ENCODE measurements at regions not wholly inside any gene's neighbourhood (a gene's known extent, or its start where the extent isn't known, plus 50 kb on each side); places are given as distances from the start of the nearest gene placed in this dataset.

- DNase-seq (ENCODE audit: low read depth in 1 of 2, low spot score in 1 of 2) = no peak
- TF ChIP-seq CTCF (IDR thresholded peaks at IDR 0.05; ENCODE audit: low read depth, low read length) = no peak
Observed at GRCh38 chr2:117703858-117704257, 110.6 kb upstream of the DDX18 start.

GRCh38 chr2:117704818-117705217, 109.7 kb upstream of the DDX18 start:
- no peak overlapping the region for H3K4me3 ChIP-seq
- H3K27me3 ChIP-seq = no peaks in the 10 kb centered on the region

More at GRCh38 chr2:117703858-117704257, 110.6 kb upstream of the DDX18 start:
- H3K4me1 ChIP-seq (ENCODE audit: low read depth) = no peaks in the 10 kb centered on the region
- no peaks in the 10 kb centered on the region for H3K9me3 ChIP-seq (ENCODE audit: low read depth)
- no peaks in the 10 kb centered on the region for H3K36me3 ChIP-seq
- H3K27ac ChIP-seq = no peak overlapping the region
- H3K4me3 ChIP-seq = no peak overlapping the region
- no peaks in the 10 kb centered on the region for H3K27me3 ChIP-seq

GRCh38 chr2:117707874-117708273, 106.6 kb upstream of the DDX18 start:
- no peak overlapping the region for H3K4me3 ChIP-seq
- H3K27me3 ChIP-seq = no peaks in the 10 kb centered on the region
- H3K27ac ChIP-seq = no peak overlapping the region
- DNase-seq (ENCODE audit: low read depth in 1 of 2, low spot score in 1 of 2) = no peak
- H3K9me3 ChIP-seq (ENCODE audit: low read depth) = no peaks in the 10 kb centered on the region
- no peaks in the 10 kb centered on the region for H3K36me3 ChIP-seq
- TF ChIP-seq CTCF (IDR thresholded peaks at IDR 0.05; ENCODE audit: low read depth, low read length) = no peak
- H3K4me1 ChIP-seq (ENCODE audit: low read depth) = no peaks in the 10 kb centered on the region

More at GRCh38 chr2:117704818-117705217, 109.7 kb upstream of the DDX18 start:
- no peaks in the 10 kb centered on the region for H3K36me3 ChIP-seq
- H3K4me1 ChIP-seq (ENCODE audit: low read depth) = no peaks in the 10 kb centered on the region
- H3K27ac ChIP-seq = no peak overlapping the region
- no peaks in the 10 kb centered on the region for H3K9me3 ChIP-seq (ENCODE audit: low read depth)
- TF ChIP-seq CTCF (IDR thresholded peaks at IDR 0.05; ENCODE audit: low read depth, low read length) = no peak
- DNase-seq (ENCODE audit: low read depth in 1 of 2, low spot score in 1 of 2) = no peak

GRCh38 chr2:117712684-117713083, 101.8 kb upstream of the DDX18 start:
- H3K4me1 ChIP-seq (ENCODE audit: low read depth) = no peaks in the 10 kb centered on the region

GRCh38 chr2:117714110-117714509, 100.4 kb upstream of the DDX18 start:
- DNase-seq (ENCODE audit: low read depth in 1 of 2, low spot score in 1 of 2) = no peak
- H3K9me3 ChIP-seq (ENCODE audit: low read depth) = no peaks in the 10 kb centered on the region
- no peaks in the 10 kb centered on the region for H3K27me3 ChIP-seq
- H3K4me1 ChIP-seq (ENCODE audit: low read depth) = no peaks in the 10 kb centered on the region
- no peak overlapping the region for H3K4me3 ChIP-seq
- no peak for TF ChIP-seq CTCF (IDR thresholded peaks at IDR 0.05; ENCODE audit: low read depth, low read length)
- no peaks in the 10 kb centered on the region for H3K36me3 ChIP-seq
- H3K27ac ChIP-seq = no peak overlapping the region

More at GRCh38 chr2:117712684-117713083, 101.8 kb upstream of the DDX18 start:
- H3K27me3 ChIP-seq = no peaks in the 10 kb centered on the region
- DNase-seq (ENCODE audit: low read depth in 1 of 2, low spot score in 1 of 2) = no peak
- no peaks in the 10 kb centered on the region for H3K9me3 ChIP-seq (ENCODE audit: low read depth)
- H3K27ac ChIP-seq = no peak overlapping the region
- no peaks in the 10 kb centered on the region for H3K36me3 ChIP-seq
- no peak for TF ChIP-seq CTCF (IDR thresholded peaks at IDR 0.05; ENCODE audit: low read depth, low read length)
- H3K4me3 ChIP-seq = no peak overlapping the region

Data from cardiac muscle cell (in vitro differentiated cells and primary cell).